HG02852 (cell line): ENCODE measurements at regions not wholly inside any gene's neighbourhood (a gene's known extent, or its start where the extent isn't known, plus 50 kb on each side); places are given as distances from the start of the nearest gene placed in this dataset.

Experiments used
- ATAC-seq: cut with Tn5 transposase; IDR thresholded peaks from one replicate; pipeline ENCODE4 v1.9.1; 2021; ENCODE audit warnings: mild to moderate bottlenecking, moderate library complexity; ENCODE audit not compliant: unreplicated experiment

DNA sequence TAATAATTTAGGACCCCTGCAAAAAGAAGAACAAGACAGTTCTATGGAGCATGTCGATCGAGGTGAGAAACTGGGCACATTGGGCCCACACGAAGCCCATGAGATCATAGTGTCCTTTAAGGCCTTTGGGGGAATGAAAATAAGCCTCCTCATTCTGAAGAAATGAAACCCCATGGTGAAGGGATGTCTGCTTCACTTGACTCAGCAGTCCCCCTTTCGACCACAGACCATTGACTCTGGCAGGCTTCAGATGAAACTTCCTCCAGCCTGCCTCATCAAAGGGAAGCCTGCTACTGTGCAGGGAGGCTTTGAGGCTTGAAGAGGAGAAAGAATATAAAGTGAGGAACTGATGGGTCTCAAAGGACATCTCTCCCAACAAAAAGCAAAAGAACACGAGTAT lies 144.2 kb upstream of the FBXL4 start:
- ATAC-seq, result peak; percentile 92

DNA sequence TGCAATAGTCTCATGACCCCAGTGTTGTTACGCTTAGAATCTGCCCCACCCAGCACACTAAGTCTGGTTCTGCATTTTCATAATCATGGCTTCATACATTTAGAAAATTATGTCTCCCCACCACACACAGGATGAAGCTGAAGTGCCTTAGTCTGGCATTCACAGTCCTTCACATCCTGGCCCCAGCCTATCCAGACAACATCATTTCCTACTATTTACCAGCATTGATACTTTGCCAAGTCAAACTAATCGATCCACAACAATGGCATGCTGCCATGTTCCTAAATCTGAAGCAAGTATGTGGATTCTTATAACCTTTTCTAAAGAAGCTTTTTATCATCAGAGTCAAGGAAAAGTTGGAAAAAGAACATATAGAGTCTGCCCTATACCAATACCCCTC lies 132.4 kb upstream of the FBXL4 start:
- ATAC-seq, result no peak

DNA sequence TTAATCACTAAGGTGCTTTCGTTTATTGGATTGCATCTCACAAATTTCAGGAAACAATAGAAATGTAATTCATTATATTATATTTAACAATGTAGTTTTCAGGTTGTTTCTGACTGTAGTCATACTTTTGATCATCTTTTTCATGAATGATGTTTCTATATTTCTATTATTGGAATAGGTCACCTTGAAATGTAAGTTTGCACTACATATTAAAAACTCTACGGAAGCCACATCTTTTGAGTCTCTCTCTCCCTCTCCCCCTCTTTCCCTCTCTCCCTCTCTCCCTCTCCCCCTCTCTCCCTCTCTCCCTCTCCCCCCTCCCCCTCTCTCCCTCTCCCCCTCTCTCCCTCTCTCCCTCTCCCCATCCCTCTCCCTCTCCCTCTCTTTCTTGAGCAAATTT lies 131.3 kb upstream of the FBXL4 start:
- no peak for ATAC-seq

DNA sequence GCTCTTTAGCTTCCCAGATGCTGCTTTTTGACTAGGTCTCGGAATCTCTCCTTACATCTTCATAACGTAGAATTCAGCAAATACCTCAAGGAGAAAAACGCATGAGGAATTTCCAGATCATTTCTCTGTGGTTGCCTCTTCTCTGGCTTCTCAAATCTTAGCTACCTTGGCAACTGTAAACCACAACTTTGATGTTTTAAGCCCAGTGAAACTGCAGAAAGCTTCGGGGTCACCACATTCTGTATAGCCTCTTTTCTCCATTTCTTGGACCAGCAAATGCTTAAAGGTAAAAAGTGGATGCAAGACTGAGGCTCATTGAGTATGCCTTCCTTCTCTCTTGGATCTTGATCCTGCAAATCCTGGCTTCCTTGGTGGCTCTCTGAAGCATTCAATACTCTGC lies 125.5 kb upstream of the FBXL4 start:
- no peak for ATAC-seq

DNA sequence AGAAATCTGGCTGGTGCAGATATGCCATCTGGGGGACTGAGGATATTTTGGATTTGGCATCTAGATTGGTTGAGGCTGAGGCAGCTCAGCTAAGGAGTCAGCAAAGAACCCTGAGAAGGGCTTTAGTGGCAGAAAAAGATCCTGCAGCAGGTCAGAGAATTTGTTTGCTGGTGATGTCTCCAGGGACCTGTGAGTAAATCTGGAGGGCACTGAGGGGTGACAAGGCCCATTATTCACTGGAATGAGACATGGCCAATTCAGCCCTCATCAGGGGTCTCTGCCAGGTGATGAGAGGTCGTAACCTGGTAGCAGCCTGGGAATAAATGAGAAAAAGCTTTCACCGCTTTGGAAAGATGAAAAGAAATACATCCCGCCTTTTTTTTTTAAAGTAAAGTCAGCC lies 118.3 kb upstream of the FBXL4 start:
- ATAC-seq, result no peak

DNA sequence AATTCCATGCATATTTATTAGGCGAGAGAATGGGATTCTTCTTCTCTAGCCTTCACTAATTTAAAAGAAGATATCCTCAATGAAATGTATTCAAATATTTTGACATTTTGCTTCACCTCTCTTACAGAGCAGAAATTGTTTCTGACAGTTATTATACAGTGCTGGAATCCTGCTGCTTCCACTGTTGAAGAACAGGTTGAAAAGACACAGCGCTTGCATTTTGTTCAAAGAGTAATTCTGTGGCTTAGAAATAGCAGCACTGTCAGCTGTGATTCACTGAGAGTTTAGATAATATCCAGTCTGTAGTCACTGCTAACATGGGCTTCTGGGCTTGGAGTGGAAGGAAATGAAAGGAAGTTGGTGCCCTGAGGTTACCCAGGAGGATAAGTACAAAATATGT lies 117.1 kb upstream of the FBXL4 start:
- no peak for ATAC-seq

DNA sequence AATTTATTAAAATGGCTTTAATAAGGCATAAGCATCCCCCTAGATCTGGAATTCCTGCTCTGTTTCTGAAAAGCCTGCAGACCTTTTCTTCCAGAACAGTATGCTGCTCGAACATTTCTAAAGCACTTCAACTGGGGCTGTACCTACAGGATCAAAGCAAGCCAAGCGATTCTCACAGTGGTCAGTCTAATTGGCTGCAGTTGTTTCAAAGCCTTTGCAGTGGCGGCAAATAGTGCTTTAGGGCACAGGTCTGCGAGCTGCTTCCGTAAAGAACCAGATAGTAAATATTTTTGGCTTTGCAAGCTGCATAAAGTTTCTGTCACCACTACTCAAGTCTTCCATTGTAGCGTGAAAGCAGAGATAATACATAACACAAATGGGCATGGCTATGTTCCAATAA lies 88.9 kb upstream of the FBXL4 start:
- ATAC-seq, result no peak

DNA sequence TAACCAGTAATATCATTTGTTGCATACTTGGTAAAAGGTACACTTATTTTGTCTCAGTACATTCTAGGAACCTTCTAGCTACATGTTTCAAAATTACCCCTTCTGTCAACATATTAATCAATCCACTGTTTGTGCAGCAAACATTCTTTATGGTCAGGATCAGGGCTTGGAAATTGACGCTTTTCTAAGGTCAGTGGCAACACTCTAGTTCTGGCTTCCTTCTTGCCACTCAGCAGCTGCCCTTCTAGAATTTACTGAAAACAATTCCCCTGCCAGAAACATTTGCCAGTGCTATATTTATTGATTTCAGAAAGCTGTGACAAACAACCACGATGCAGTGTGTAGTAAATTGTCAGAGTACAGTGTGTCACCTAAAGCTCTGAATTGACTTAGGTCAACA lies 84.7 kb upstream of the FBXL4 start:
- ATAC-seq, result no peak

DNA sequence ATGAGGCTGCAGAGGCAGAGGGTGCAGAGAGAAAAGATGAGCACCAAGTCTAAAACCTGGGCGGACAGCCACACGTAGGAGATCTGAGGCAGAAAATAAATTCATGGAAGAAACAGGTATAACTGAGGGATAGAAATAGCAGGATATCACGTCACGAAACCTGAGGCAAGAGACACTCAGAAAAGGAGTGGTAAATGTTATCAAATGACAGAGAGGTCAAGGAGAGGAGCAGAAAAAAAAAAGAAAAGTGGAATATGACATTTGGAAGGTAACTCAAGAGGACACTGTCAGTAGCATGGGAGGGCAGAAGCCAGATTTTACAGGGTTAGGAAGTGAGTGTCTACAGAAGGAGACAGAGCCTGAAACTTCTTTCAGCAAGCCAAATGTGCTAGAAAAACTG lies 84.2 kb upstream of the FBXL4 start:
- ATAC-seq, result no peak

DNA sequence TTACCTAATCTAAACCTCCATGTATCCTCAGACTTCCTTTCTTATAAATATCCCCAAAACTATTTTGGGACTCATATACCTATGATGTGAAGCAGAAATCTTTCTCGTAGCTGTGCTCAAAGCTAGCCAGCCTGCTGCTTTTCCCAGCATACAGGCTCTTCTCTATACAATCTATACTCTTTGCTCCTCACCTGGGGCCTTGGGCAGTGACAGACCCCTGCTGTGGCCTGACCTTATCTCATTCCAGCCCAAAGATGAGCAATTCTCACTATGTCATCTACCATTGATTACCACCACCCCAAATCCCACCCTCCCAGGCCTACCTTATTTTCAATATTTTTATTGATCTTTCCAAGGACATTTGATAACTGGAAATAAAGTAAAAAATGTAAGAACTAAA lies 83.2 kb upstream of the FBXL4 start:
- no peak for ATAC-seq

DNA sequence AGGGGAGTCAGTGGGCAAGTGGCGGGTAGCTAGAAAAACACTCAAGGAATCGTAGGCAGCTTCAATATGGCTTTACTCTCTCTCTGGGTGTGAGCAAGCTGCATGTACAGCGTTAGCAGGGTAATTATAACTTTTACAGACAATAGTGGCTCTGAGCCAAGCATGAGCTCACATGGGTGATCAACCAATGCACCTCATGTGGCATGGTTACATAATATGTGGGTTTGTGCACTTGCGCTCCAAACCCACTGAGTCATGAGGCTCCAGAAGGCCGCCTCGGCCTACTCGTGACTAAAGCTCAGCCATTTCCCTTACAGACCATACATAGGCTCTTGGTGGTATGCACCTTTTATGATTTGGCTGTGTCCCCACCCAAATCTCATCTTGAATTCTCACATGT lies 78.4 kb upstream of the FBXL4 start:
- no peak for ATAC-seq

DNA sequence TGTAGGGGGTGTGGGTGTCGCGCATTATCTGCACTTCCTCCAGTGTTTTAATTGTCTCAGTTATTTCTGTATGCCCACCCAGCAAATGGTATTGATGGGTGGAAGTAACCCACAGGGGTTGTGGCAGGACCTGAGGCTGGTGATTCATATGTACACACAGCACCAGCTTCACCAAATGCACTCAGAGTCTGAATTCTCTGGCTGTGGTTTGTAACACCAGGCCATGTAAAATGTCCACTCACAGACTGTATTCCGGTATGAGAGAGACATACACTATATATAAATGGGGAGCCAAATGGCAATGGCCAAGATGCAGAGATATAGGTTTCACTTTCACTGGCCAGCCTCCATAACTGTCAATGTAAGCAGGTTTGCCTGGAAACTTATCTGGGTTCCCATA lies 76.3 kb upstream of the FBXL4 start:
- no peak for ATAC-seq

DNA sequence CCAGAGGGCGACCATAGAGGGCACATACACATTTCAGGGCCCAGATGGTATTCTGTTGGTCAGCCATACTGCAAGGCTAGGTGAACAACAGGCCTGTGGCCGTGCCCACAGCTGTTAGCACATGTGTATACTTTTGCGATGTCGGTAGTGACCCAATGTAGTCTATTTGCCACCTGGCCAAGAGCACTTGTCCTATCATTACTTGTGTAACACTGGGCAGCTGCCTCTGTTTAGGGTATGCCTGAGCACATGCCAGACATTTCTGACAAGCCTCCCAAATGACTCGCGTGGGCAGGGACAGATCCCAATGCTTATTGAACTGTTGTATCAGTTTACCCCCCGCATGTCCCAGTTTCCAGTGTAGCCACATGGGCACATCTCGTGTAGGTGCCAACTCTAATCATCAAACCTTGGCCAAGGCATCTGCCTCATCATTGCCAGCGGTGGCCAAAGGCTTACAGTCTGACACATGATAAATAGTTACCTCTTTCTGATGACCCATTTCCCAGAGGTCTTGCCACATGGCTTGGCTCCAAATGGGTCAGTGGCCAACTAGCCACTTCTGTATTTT lies 74.4 kb upstream of the FBXL4 start:
- ATAC-seq, result no peak

DNA sequence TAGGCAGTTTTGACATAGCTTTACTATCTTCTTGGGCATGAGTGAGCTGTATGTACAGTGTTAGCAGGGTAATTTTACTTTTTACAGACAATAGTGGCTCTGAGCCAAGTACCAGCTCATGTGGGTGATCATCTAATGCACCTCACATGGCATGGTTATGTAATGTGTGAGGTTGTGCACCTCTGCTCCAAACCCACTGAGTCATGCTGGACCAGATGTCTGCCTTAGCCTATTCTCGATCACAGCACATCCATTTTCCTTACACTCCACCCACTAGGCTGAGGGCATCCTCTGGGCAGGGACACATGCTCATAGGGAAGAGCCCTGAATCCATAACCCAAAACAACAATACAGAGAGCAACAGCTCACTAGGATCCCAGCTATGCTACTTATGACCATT lies 71.6 kb upstream of the FBXL4 start:
- ATAC-seq, result no peak

DNA sequence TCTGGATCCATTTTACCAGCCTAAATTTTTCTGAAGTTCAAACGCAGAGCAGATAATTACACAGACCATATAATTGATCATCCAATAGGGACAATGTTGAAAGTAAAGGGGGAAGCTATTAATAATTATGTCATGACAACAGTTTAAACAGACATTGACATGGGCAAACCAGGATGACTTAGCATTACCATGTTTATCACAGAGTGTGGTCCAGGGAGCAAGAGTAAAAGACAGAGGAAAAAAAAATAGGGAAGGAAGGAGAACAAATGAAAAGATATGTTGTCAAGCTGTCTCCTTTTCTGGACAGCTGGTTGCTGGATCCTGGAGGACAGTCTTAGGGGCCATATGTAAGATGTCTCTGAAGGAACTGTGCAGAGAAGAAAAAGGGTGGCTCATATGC lies 69.4 kb upstream of the FBXL4 start:
- ATAC-seq, result no peak

DNA sequence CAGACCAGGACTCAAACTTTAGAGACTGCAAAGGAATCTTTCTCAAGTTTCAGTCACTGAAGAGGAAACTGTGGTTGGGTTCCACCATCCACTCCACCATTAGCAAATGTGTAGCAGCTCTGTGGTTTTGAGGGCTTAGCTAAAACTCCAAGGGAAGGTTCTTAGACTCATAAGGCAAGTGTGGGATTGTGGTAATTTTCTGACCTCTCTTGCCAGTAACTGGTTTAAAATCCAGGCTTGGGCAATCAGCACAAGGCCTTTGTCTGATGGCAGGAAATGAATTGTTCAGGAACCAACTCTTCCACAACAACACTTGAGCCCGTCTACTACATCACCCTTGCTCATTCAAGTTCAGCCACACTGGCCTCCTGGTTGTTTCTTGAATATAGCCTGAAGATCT lies 68.6 kb upstream of the FBXL4 start:
- no peak for ATAC-seq

DNA sequence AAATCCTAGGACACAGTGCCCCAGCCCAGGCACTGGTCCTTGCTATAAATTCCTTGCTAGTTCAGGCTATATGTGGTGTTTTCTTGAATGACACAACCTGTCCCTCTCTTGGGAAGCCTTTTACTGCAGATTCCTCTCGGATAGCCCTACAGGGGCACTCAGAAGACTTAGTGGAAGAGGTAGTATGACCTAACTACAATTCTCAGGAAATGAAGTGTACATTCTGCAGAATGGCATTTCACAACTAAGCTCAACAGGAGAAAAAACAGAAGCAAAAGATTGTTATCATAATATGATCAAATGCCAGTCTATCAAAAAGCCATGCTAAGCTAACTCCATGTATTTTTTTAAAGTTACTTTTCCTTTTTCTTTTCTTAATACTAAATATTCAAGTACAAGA lies 66.3 kb upstream of the FBXL4 start:
- ATAC-seq, result no peak

DNA sequence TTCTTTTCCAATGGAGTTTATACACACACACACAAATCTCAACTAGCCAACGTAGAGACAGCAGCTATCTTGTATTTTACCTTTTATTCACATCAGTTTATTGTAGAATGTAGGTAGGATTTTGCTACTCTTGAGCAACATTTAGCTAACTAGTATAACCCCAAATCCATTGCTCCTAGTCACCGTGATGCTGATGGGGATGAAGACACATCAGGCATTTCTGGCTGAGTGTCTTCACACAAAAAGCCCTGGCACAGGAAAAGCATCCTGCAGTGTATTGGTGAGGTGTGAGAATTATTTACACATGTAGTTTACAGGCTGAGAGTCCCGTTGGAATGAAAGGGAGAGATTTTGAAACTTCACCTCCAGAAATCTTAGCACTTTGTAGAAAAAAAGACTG lies 65.9 kb upstream of the FBXL4 start:
- ATAC-seq, result no peak

DNA sequence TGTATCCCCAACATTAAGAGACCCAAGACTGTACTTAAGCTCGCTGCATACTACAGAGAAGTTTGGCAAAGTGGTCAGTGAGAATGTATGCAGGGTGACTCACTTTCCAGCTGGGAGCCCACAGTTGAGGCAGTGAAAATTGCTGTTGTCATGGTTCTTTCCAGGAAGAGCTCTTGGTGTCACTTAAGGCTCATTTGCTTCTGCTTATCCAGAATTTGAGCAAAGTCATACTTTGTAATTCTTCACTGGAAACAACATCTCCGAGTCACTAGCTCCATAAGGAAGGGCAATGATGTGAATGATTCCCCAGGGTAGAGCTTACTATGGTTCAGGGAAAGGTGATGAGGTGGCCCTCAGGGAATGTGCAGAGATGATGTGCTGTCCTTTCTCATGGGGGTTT lies 65.4 kb upstream of the FBXL4 start:
- ATAC-seq, result no peak

DNA sequence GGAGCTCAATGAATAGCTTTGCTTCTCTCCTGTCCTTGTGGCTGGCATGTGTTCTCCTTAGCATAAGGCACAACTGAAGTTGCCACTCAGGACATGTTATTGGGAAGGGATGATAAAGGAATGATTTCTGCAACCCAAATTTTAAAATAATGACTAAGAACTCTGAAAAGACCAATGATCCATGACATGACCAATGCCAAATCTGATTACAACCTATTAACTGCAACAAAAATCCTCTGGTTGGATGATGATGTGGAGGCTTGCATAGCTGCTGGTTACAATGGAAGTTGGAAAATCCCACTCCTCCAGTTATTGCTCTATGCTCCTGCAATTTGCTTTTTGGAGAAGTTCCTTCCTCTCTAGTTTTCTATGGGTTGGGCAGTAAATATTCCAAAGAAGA lies 63.4 kb upstream of the FBXL4 start:
- no peak for ATAC-seq

DNA sequence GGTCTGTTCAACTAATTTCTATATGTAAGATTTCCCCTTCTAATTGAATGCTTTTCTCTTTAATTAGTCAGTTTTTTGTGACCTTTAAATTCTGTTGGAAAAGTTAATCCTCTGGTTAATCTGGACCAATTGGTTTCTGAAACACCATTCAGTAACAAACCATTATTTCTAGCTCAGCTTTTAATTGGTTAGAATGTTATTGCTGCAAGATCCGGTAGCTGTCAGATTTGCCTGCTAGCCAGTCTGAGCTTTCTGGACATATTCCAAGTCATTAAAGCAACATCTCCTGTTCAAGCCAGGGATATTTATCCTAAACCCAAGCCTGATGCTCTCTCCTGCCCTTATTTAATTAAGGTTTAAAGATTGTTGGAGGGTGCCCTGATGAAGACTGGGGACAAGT lies 55.1 kb upstream of the FBXL4 start:
- ATAC-seq, result no peak

DNA sequence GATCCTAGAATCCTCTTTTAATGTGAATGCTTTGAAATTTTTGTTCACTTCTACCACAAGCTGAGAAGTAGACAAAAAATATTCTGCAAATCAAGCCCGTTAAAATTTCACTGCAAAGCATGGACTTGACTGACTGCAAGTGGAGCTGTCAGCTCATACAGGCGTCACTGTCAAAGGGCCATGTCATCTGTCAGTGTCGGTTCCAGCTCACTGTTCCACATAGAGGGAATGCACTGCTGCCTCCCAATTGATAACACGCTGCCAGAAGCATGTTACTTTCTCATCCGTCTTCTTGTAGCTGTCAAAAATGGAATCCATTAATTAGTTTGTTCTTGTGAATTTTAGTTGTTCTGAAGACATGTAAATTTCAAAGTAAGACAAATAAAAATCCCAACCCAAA lies 50.4 kb upstream of the FBXL4 start:
- ATAC-seq, result no peak
